Prostate gland (tissue), 2 donors: ENCODE measurements at regions not wholly inside any gene's neighbourhood (a gene's known extent, or its start where the extent isn't known, plus 50 kb on each side); places are given as distances from the start of the nearest gene placed in this dataset.

Experiments used
- POLR2A ChIP-seq: fragments of 450-650 bp; IDR thresholded peaks from one replicate; pipeline ENCODE4 v1.6.1; 2016; ENCODE audit warnings: antibody characterized with exemption, mild to moderate bottlenecking
- TF ChIP-seq, protein P1 (sequence below), 4 experiments: fragments of 200-600 bp in 2 of 4; fragments of 450-650 bp in 2 of 4; sonication (generic) in 2 of 4; IDR thresholded peaks; 1 replicate in 3 of 4; 2 replicates in 1 of 4; pipeline ENCODE4 v1.5.1; 2016 to 2019; ENCODE audit warnings: antibody characterized with exemption in 4 of 4, mild to moderate bottlenecking in 2 of 4, moderate library complexity in 2 of 4

DNA sequence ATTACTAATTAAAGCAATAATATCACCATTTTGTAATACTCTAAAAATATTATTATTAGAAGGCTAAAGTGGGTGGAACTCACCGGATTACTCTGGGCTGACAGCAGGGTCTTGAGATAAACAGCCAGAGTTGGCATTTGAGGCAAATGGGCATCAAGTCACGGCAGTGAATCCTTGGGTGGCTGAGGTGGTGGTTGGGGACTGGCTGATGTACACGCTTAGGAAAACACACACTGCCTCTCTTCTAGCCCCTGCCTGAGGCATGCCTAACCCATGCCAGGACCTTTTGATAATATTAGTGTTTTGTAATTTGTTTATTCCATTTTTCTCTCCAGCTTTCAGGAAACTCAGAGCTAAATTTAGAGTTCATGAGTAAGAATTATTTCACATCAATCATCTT is 76.8 kb downstream of the ACKR3 start:
- TF ChIP-seq, protein P1, sequence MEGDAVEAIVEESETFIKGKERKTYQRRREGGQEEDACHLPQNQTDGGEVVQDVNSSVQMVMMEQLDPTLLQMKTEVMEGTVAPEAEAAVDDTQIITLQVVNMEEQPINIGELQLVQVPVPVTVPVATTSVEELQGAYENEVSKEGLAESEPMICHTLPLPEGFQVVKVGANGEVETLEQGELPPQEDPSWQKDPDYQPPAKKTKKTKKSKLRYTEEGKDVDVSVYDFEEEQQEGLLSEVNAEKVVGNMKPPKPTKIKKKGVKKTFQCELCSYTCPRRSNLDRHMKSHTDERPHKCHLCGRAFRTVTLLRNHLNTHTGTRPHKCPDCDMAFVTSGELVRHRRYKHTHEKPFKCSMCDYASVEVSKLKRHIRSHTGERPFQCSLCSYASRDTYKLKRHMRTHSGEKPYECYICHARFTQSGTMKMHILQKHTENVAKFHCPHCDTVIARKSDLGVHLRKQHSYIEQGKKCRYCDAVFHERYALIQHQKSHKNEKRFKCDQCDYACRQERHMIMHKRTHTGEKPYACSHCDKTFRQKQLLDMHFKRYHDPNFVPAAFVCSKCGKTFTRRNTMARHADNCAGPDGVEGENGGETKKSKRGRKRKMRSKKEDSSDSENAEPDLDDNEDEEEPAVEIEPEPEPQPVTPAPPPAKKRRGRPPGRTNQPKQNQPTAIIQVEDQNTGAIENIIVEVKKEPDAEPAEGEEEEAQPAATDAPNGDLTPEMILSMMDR (IDR thresholded peaks at IDR 0.05): no peak
- no peak for TF ChIP-seq POLR2A
